GM23248 (cell line): ENCODE measurements at regions not wholly inside any gene's neighbourhood (a gene's known extent, or its start where the extent isn't known, plus 50 kb on each side); places are given as distances from the start of the nearest gene placed in this dataset.

ENCODE experiments used
- EZH2 ChIP-seq: fragments of 200-600 bp; sonication (generic); IDR thresholded peaks from 2 replicates; pipeline ENCODE4 v1.6.1; 2018; ENCODE audit warnings: antibody characterized with exemption, mild to moderate bottlenecking; ENCODE audit not compliant: insufficient read depth, poor library complexity, severe bottlenecking
- EZH2phosphoT487 ChIP-seq: fragments of 200-600 bp; sonication (generic); IDR thresholded peaks from 2 replicates; pipeline ENCODE4 v1.6.1; 2018; ENCODE audit warnings: antibody characterized with exemption, moderate library complexity, mild to moderate bottlenecking, low read depth; ENCODE audit not compliant: insufficient read depth

DNA sequence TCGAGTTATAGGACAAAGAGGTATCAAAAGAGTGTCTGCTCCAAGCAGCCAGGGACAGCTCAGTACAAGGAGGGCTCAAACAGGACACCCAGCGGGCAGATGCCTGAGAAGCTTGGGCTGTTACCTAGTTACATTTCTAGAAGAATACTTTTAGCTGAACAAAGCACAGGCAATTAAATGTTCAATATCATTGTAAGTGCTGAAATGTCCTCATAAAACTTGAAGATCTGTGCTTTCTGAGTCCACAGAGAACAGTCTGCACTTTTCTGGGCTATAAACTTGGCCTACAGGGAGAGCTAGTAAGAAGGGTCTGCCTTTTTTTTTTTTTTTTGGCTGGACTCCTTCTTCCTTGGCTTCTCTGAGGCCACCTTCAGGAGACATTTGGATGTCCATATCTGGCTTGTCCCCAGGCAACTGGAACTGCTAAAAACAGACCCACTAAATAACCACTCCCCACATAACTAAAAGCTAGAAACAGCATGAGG, 123.2 kb downstream of the SLC16A9 start:
- TF ChIP-seq EZH2phosphoT487 = no peak
- no peak for TF ChIP-seq EZH2
